Posterior cingulate gyrus (tissue), 11 donors: ENCODE measurements at regions not wholly inside any gene's neighbourhood (a gene's known extent, or its start where the extent isn't known, plus 50 kb on each side); places are given as distances from the start of the nearest gene placed in this dataset.
A peak's percentile ranks its signal among the peaks of the same experiment; 100 is the strongest.

Experiments
- DNase-seq, 10 donors: peaks; one replicate each; pipeline versions ENCODE4 v3.0.0 to v3.0.0-alpha.2; 2020 to 2021; ENCODE audit warnings: mixed read lengths in 3 of 10
- intact Hi-C: fragments of 100-400 bp; cut with DNase I; formaldehyde crosslinking; loops from one replicate; pipeline ENCODE4 v1.15.1; 2023

GRCh38 chr2:62287899-62288880 lies 92.3 kb downstream of the B3GNT2 start:
- DNase-seq = peak in 1 of 10 donors; percentile 24
- intact Hi-C loops = no loop called here

GRCh38 chr2:62287282-62287681 lies 91.4 kb downstream of the B3GNT2 start:
- no peak for DNase-seq
- intact Hi-C loops = no loop called here

GRCh38 chr2:62286089-62286785 lies 90.3 kb downstream of the B3GNT2 start:
- DNase-seq = no peak
- intact Hi-C loops = no loop called here

GRCh38 chr2:62284980-62285379 lies 89.1 kb downstream of the B3GNT2 start:
- DNase-seq = no peak
- intact Hi-C loops = no loop called here

GRCh38 chr2:62284471-62284870 lies 88.6 kb downstream of the B3GNT2 start:
- no peak for DNase-seq
- intact Hi-C loops = no loop called here

- no peak for DNase-seq
- intact Hi-C loops = no loop called here
These were observed 87.2 kb downstream of the B3GNT2 start for GRCh38 chr2:62283147-62283546.

- no peak for DNase-seq
- intact Hi-C loops = no loop called here
These were observed 85.7 kb downstream of the B3GNT2 start for GRCh38 chr2:62281663-62282062.

- intact Hi-C loops = no loop called here
- DNase-seq = no peak
These were observed 81.8 kb downstream of the B3GNT2 start for GRCh38 chr2:62277688-62278087.
